ENCODE measurements at regions not wholly inside any gene's neighbourhood (a gene's known extent, or its start where the extent isn't known, plus 50 kb on each side); places are given as distances from the start of the nearest gene placed in this dataset.

DNA sequence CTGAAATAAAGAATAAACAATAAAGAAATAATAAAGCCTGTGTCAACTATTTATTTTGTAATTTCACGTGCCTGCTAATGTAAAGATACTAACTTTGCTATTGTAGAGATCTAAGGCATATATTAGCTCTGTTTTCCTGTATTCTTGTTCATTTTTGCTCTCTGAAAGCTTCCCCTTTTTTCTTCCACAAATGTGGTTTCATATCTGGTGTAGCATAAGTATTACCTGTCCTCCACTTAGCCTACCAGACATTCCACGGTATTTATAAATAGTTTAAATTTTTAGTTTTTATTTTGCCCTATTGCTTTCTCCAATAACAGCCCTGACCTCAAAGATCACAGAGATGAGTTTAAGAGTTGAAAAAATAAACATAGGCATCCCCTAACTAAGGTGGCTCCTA is 92.6 kb upstream of the ATP2B1 start:
- DNase-seq (no peak), ATAC-seq (ENCODE audit: insufficient read depth, low read depth) (no peak)
- no peak overlapping the region for H3K27ac ChIP-seq (ENCODE audit: low read length)
- no peak overlapping the region for H2AFZ ChIP-seq (ENCODE audit: low read depth, low read length)
- H3K4me2 ChIP-seq (ENCODE audit: insufficient read depth, low read length), result no peak overlapping the region
- H3K4me3 ChIP-seq (ENCODE audit: low read depth in 1 of 2, low read length in 2 of 2), result no peak overlapping the region
- H4K20me1 ChIP-seq (ENCODE audit: insufficient read depth, low read length), result no peaks in the 10 kb centered on the region
- H3K4me1 ChIP-seq (ENCODE audit: insufficient read depth, low read length), result no peaks in the 10 kb centered on the region
- no peak overlapping the region for H3K9ac ChIP-seq (ENCODE audit: low read depth, low read length)
- no peaks in the 10 kb centered on the region for H3K36me3 ChIP-seq (ENCODE audit: insufficient read depth, low read length)
- no peaks in the 10 kb centered on the region for H3K79me2 ChIP-seq (ENCODE audit: insufficient read depth, low read length)
- H3K9me3 ChIP-seq (ENCODE audit: insufficient read depth, low read length, severe bottlenecking), result no peaks in the 10 kb centered on the region
- no peak for TF ChIP-seq EZH2 (IDR thresholded peaks at IDR 0.05; ENCODE audit: borderline replicate concordance, low read depth, low read length, severe bottlenecking)
- no peaks in the 10 kb centered on the region for H3K27me3 ChIP-seq (ENCODE audit: insufficient read depth, low read length, poor library complexity)

DNA sequence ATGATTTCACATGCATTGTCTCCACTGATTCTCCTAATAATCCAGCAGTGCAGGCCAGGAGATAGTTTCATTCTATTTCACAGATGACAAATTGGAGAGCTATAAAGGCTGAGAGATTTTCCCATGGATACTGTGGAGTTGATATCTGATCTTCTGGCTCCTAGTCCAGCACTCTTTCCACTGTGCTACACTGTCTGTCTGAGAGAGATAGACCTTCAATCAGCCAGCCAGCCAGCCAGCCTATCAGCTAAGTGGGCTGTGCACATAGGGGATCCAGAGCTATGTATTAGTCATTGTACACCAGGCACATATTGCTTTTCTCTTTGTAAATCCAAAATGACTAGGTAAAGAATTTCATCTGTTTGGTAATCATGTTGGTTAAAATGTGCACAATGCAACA is 91.8 kb upstream of the ATP2B1 start:
- Histone ChIP-seq H3K36me3 (ENCODE audit: insufficient read depth, low read length) (no peaks in the 10 kb centered on the region), H3K4me2 (ENCODE audit: insufficient read depth, low read length) (no peak overlapping the region), H3K4me3 (ENCODE audit: low read depth in 1 of 2, low read length in 2 of 2) (no peak overlapping the region), H3K79me2 (ENCODE audit: insufficient read depth, low read length) (no peaks in the 10 kb centered on the region), H4K20me1 (ENCODE audit: insufficient read depth, low read length) (no peaks in the 10 kb centered on the region), H2AFZ (ENCODE audit: low read depth, low read length) (no peak overlapping the region), H3K9me3 (ENCODE audit: insufficient read depth, low read length, severe bottlenecking) (no peaks in the 10 kb centered on the region), H3K27ac (ENCODE audit: low read length) (no peak overlapping the region), H3K9ac (ENCODE audit: low read depth, low read length) (no peak overlapping the region), H3K27me3 (ENCODE audit: insufficient read depth, low read length, poor library complexity) (no peaks in the 10 kb centered on the region), H3K4me1 (ENCODE audit: insufficient read depth, low read length) (no peaks in the 10 kb centered on the region)
- no peak for TF ChIP-seq EZH2 (IDR thresholded peaks at IDR 0.05; ENCODE audit: borderline replicate concordance, low read depth, low read length, severe bottlenecking)
- TF ChIP-seq, protein P1, sequence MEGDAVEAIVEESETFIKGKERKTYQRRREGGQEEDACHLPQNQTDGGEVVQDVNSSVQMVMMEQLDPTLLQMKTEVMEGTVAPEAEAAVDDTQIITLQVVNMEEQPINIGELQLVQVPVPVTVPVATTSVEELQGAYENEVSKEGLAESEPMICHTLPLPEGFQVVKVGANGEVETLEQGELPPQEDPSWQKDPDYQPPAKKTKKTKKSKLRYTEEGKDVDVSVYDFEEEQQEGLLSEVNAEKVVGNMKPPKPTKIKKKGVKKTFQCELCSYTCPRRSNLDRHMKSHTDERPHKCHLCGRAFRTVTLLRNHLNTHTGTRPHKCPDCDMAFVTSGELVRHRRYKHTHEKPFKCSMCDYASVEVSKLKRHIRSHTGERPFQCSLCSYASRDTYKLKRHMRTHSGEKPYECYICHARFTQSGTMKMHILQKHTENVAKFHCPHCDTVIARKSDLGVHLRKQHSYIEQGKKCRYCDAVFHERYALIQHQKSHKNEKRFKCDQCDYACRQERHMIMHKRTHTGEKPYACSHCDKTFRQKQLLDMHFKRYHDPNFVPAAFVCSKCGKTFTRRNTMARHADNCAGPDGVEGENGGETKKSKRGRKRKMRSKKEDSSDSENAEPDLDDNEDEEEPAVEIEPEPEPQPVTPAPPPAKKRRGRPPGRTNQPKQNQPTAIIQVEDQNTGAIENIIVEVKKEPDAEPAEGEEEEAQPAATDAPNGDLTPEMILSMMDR (IDR thresholded peaks at IDR 0.05; ENCODE audit: borderline replicate concordance, extremely low read depth, low read length, poor library complexity, severe bottlenecking), result no peak
- DNase-seq (no peak), ATAC-seq (ENCODE audit: insufficient read depth, low read depth) (peak; percentile 49; the same call in 1 of the 3 replicates)

DNA sequence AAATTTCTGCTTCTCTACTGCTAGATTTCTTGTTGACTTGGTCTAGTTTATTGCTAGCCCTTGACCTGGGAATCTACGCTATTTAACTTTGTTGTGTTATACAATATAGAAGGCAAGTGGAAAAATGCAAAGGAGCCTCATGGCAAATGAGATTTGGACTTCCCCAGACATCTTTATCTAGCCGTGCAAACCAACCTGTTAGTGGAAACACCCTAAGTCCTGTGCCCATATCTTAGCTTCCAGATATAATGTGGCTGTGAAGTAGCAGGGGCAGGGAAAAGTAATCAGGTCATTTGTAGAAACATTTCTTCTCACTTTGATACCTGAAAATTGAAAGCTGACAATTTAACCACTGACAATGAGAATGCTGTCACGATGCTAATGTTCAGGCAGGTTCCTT is 90.7 kb upstream of the ATP2B1 start:
- H2AFZ ChIP-seq (ENCODE audit: low read depth, low read length), result no peak overlapping the region
- DNase-seq (no peak), ATAC-seq (ENCODE audit: insufficient read depth, low read depth) (no peak)
- H3K4me1 ChIP-seq (ENCODE audit: insufficient read depth, low read length), result no peaks in the 10 kb centered on the region
- H3K9me3 ChIP-seq (ENCODE audit: insufficient read depth, low read length, severe bottlenecking), result no peaks in the 10 kb centered on the region
- H3K79me2 ChIP-seq (ENCODE audit: insufficient read depth, low read length), result no peaks in the 10 kb centered on the region
- H3K27ac ChIP-seq (ENCODE audit: low read length), result no peak overlapping the region
- H3K4me2 ChIP-seq (ENCODE audit: insufficient read depth, low read length), result no peak overlapping the region
- H3K9ac ChIP-seq (ENCODE audit: low read depth, low read length), result no peak overlapping the region
- H3K27me3 ChIP-seq (ENCODE audit: insufficient read depth, low read length, poor library complexity), result no peaks in the 10 kb centered on the region
- no peak overlapping the region for H3K4me3 ChIP-seq (ENCODE audit: low read depth in 1 of 2, low read length in 2 of 2)
- no peak for TF ChIP-seq EZH2 (IDR thresholded peaks at IDR 0.05; ENCODE audit: borderline replicate concordance, low read depth, low read length, severe bottlenecking)
- TF ChIP-seq, protein P1 (IDR thresholded peaks at IDR 0.05; ENCODE audit: borderline replicate concordance, extremely low read depth, low read length, poor library complexity, severe bottlenecking), result no peak
- H3K36me3 ChIP-seq (ENCODE audit: insufficient read depth, low read length), result no peaks in the 10 kb centered on the region
- H4K20me1 ChIP-seq (ENCODE audit: insufficient read depth, low read length), result no peaks in the 10 kb centered on the region

DNA sequence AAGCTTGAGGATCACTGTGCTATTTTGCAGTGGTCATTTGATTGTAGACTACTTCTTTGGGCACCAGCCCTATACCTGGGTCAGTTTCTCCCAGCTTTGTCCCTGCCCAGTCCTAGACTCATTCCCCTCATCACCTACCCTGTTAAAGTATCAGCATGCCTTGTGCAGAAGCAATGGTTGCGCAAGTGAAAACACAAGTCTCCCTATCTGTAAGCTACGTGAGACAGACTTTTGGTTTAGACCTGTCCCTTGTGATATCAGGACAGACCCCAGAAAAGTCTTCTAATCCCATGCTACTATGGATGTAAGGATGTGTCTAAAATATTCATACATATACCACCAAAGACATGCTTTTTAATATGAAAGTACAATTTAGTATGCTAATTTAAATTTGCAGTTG is 88.8 kb upstream of the ATP2B1 start:
- ATAC-seq (ENCODE audit: insufficient read depth, low read depth) (no peak), DNase-seq (no peak)
- Histone ChIP-seq H3K27me3 (ENCODE audit: insufficient read depth, low read length, poor library complexity) (no peaks in the 10 kb centered on the region), H3K4me3 (ENCODE audit: low read depth in 1 of 2, low read length in 2 of 2) (no peak overlapping the region), H3K27ac (ENCODE audit: low read length) (no peak overlapping the region), H3K9ac (ENCODE audit: low read depth, low read length) (no peak overlapping the region), H3K9me3 (ENCODE audit: insufficient read depth, low read length, severe bottlenecking) (no peaks in the 10 kb centered on the region), H2AFZ (ENCODE audit: low read depth, low read length) (no peak overlapping the region), H4K20me1 (ENCODE audit: insufficient read depth, low read length) (no peaks in the 10 kb centered on the region), H3K79me2 (ENCODE audit: insufficient read depth, low read length) (no peaks in the 10 kb centered on the region), H3K36me3 (ENCODE audit: insufficient read depth, low read length) (no peaks in the 10 kb centered on the region), H3K4me2 (ENCODE audit: insufficient read depth, low read length) (no peak overlapping the region), H3K4me1 (ENCODE audit: insufficient read depth, low read length) (no peaks in the 10 kb centered on the region)
- TF ChIP-seq, protein P1 (IDR thresholded peaks at IDR 0.05; ENCODE audit: borderline replicate concordance, extremely low read depth, low read length, poor library complexity, severe bottlenecking), result no peak
- TF ChIP-seq EZH2 (IDR thresholded peaks at IDR 0.05; ENCODE audit: borderline replicate concordance, low read depth, low read length, severe bottlenecking), result no peak
